ENCODE measurements at regions not wholly inside any gene's neighbourhood (a gene's known extent, or its start where the extent isn't known, plus 50 kb on each side); places are given as distances from the start of the nearest gene placed in this dataset.
"Not testable (repeated sequence)": the region's sequence is repeated elsewhere in the genome, so short reads cannot be mapped to it uniquely, and the experiment has no call there.

GRCh38 chr6:16939351-16939750 is 162.5 kb upstream of the STMND1 start:
- no peak for TF ChIP-seq CTCF (IDR thresholded peaks at IDR 0.05; ENCODE audit: low read depth, low read length, missing control alignments)
- no peak for DNase-seq (ENCODE audit: low read depth)
- no peak overlapping the region for H3K4me3 ChIP-seq (ENCODE audit: low read depth, low read length)

- H3K4me3 ChIP-seq (ENCODE audit: low read depth, low read length), result no peak overlapping the region
- DNase-seq (ENCODE audit: low read depth), result no peak
- TF ChIP-seq CTCF (IDR thresholded peaks at IDR 0.05; ENCODE audit: low read depth, low read length, missing control alignments), result no peak
These were observed 165.0 kb upstream of the STMND1 start for GRCh38 chr6:16936893-16937292.

GRCh38 chr6:16933961-16934360 is 167.9 kb upstream of the STMND1 start:
- no peak for DNase-seq (ENCODE audit: low read depth)
- no peak overlapping the region for H3K4me3 ChIP-seq (ENCODE audit: low read depth, low read length)
- TF ChIP-seq CTCF (IDR thresholded peaks at IDR 0.05; ENCODE audit: low read depth, low read length, missing control alignments), result no peak

DNA sequence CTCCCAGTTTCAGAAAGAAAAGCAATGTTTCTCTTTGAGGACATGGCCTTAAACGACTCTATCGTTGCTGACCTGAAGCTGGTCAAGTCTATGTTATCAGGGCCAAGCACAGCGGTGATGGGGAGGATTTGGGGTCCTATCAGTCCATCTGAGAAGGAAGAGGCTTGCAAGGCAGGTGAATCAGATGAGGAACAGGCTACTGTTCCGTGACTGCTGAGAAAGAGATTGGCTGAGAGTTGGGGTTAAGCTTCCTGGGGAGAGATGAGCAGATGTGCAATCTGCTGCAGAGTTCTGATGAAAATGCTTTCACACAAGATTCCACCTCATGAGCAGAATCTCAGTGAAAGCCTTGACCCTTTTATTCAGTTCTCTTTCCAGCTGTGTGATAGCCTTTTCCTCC is 168.3 kb upstream of the STMND1 start:
- no peak for TF ChIP-seq CTCF (IDR thresholded peaks at IDR 0.05; ENCODE audit: low read depth, low read length, missing control alignments)
- DNase-seq (ENCODE audit: low read depth), result no peak

GRCh38 chr6:16932920-16933319 is 168.9 kb upstream of the STMND1 start:
- H3K4me3 ChIP-seq (ENCODE audit: low read depth, low read length), result no peak overlapping the region
- DNase-seq (ENCODE audit: low read depth), result no peak
- TF ChIP-seq CTCF (IDR thresholded peaks at IDR 0.05; ENCODE audit: low read depth, low read length, missing control alignments), result no peak

More for the DNA sequence above, 168.3 kb upstream of the STMND1 start:
- no peak overlapping the region for H3K4me3 ChIP-seq (ENCODE audit: low read depth, low read length)

- H3K4me3 ChIP-seq (ENCODE audit: low read depth, low read length); DNase-seq (ENCODE audit: low read depth): not testable (repeated sequence)
These were observed 169.8 kb upstream of the ATXN1 start for GRCh38 chr6:16931079-16931478.

- no peak for TF ChIP-seq CTCF (IDR thresholded peaks at IDR 0.05; ENCODE audit: low read depth, low read length, missing control alignments)
- DNase-seq (ENCODE audit: low read depth), result no peak
- no peak overlapping the region for H3K4me3 ChIP-seq (ENCODE audit: low read depth, low read length)
These were observed 169.2 kb upstream of the ATXN1 start for GRCh38 chr6:16930432-16930831.

DNA sequence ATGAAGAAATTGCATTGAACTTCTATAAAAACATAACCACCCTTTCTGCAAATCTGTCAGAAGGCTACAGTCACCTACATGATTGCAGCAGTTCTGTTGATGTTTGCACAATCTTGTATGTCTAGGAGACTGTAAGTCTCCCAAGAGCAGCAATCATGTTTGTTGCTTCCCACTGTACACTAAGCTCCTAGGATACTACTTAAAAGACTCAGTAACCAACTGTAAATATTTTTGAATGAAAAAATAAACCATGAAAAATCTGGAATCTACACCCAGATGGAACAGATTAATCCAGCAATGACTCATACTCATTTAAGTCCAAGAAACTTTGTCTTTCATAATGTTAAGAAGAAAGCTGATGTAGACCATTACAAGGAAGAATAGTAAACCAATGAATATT is 168.5 kb upstream of the ATXN1 start:
- no peak overlapping the region for H3K4me3 ChIP-seq (ENCODE audit: low read depth, low read length)
- no peak for DNase-seq (ENCODE audit: low read depth)
- no peak for TF ChIP-seq CTCF (IDR thresholded peaks at IDR 0.05; ENCODE audit: low read depth, low read length, missing control alignments)

All from GM12864 (cell line).